Medulla oblongata (tissue), 1 donor: ENCODE measurements at regions not wholly inside any gene's neighbourhood (a gene's known extent, or its start where the extent isn't known, plus 50 kb on each side); places are given as distances from the start of the nearest gene placed in this dataset.

ENCODE experiments used
- DNase-seq: peaks from one replicate; pipeline ENCODE4 v3.0.0-alpha.2; 2015; ENCODE audit errors: extremely low spot score

DNA sequence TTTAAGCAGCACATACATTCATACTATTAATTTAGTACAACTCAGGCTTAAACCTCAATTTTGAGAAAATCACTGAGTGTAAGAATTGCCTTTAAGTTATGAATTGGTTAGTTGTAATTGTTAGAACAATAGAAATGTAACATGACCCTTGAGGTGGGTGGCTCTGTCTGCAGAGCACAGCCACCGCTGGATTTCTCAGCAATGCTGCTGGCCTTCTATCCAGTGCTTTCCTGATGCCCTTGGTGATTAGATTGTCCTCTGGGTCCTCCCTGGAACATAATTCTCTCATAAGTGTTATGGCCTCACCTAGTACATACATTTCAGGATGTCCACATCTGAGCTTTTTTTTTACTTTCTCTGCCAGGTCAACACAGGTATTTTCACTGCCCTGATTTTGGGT lies 213.2 kb downstream of the SLC7A11 start:
- no peak for DNase-seq

DNA sequence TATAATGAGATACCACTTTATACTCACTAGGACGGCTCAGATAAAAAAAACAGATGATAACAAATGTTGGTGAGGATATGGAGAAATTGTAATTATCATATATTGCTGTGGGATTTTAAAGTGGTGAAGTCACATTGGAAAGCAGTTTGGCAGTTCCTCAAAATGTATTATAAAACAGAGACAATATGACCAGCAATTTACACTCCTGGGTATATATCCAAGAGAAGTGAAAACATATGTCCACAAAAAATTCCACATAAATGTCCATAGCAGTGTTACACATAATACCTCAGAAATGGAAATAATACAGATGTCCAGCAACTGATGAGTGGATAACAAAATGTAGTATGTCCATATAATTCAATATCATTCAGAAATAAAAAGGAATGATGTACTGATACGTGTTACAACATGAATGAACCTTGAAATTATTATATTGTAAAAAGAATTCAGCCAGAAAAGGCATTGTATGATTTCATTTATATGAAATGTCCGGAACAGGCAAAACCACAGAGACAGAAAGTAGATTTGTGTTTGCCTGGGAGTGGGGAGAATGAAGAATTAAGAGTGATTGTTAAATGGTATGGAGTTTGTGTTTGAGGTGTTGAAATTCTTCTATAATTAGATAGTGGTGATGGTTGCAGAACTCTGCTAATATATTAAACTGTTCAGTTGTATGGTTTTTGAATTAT lies 220.9 kb downstream of the SLC7A11 start:
- DNase-seq, result no peak

DNA sequence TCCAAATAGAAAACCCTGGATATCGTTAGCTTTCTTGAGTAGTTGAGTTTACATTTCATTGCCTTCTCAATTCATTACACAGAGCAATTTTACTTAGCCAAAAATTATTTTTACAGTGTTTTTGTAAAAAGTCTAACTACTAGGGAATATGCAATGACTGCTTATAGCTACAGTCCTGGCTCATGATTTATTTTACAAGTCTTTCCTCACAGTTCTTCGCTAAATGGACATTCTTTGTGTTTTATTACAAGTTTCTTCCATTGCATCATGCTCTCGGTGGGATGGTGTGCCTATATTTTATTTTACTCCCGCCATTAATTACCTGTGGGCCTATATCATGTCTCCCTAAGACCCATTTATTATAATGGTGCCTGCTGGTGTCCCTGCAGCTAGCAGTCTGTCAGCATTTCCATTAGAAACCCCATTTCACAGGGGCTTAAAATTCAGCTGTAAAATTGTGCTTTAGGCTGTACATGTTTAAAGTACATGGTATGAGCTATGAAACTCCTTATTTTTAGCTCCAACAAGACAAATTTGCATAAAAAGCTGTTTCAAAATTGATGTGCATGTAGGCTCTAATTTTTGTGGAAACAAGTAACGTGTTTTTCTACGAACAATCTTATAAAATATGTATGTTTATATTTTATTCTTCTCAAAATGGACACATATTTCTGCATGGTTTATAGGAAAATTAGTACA lies 227.4 kb downstream of the SLC7A11 start:
- DNase-seq, result no peak

DNA sequence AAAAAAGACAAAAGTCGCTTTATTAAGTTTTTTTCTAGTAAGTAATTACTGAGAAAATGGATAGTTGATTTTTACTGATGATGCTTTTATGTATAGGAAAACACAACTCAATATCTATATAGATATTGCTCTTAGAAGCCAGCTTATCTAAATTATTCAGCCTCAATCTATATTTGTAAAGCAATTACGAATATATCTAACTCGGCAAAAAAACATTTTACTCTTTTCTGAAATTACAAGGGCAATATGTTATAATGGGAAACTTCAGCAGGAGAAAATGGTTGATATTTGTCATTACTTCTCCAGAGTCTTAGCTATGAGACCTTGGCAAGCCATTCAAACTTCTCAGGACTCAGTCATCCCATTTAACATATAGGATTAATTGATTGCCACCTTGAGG lies 228.5 kb downstream of the SLC7A11 start:
- DNase-seq, result no peak

DNA sequence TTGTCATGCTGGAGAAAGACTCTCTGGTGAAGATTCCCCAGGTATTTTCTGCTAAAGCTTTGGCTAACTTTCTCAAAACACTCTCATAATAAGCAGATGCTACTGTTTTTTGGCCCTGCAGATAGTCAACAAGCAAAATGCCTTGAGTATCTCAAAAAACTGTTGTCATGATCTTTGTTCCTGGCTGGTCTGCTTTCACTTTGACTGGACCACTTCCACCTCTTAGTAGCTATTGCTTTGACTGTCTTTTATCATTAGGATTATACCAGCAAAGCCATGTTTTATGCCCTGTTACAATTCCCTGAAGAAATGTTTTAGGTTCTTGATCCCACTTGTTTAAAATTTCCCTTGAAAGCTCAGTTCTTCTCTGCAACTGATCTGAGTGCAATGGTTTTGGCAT lies 231.5 kb downstream of the SLC7A11 start:
- DNase-seq, result peak; percentile 50

DNA sequence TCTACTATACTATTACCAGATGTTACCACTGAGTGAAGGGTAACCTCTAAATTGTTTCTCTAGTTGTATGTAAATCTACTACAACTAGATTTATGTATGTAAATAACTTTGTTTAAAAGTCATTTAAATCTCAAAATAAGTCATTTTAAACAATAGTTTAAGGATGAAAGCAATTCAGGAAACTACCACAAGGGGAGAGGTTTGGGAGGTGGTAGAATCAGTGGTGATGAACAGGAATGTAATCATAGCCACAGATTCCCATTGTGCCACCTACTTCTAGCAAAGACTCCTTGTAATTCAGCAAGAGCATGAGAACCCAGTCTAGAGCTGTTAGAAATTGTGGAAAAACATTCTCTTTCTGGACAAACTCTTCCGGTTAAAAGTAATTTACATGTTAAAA lies 234.6 kb downstream of the SLC7A11 start:
- DNase-seq, result no peak

DNA sequence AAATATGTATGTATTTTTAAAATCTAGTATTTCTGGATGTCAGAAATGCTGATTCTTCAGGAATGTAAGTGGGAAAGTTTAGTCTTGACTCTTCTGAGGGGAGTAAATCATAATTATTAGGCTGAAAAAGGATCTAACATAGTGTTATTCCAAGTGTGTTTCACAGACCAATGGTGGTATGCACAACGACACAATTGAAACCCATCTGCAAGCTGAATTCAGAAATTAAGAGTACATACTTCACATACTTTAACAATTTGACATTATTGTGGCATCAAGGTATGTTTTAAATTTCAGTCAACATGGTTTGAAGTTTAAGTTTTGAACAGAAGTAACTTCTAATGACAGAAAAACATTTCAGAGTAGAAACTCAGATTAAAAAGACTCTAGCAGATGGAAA lies 236.7 kb downstream of the SLC7A11 start:
- DNase-seq, result no peak

DNA sequence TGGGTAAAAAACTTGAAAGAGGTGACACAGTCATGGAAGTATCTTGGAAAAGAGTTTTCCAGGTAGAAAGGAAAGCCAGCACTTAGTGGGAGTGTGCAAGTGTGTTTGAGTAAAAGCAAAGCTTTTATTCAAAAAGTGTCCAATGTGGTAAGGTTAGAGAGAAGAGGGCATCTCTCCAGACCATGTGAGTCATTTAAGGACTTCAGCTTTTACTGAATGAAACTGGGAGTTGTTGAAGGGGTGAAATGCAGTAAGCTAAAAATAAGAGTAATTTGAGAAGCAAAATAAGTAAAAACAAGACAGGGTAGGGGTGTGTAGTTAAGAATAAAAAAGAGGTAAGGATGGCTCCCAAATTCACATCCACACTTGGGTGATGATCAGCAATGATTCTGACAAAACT lies 238.9 kb downstream of the SLC7A11 start:
- DNase-seq, result no peak

DNA sequence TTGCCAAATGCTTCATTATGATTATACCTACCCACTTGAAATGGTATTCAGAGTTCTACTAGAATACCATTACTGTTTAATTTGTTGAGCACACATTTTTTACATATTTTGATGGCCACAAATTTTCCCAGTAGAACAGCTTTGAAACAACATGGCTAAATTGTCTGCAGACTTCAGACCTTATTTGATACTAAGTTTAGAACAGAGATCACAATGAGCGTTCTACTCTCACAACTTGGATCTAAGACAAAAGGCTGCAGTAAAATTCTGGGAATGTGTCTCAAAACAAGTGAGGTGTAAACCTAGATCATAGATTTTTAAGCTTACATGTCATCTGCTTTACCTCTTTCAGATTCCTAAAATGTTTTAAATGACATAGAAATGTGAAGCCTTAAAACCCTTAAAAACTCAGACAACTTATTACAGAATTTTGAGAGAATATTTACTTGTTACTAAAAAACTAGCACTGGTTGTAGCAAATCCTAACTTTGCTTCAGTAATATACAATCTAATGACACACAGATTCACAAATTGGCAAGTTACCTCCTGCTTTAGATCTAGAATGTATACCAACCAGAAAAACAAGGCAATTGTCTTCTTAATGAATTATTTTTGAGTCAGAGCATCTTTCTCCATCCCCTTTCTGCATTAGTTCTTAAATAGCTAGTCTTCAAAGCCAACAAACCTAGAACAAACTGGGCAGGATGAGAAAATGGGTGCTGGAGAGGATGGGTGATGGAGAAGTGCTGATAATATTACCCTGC lies 243.3 kb downstream of the SLC7A11 start:
- no peak for DNase-seq

DNA sequence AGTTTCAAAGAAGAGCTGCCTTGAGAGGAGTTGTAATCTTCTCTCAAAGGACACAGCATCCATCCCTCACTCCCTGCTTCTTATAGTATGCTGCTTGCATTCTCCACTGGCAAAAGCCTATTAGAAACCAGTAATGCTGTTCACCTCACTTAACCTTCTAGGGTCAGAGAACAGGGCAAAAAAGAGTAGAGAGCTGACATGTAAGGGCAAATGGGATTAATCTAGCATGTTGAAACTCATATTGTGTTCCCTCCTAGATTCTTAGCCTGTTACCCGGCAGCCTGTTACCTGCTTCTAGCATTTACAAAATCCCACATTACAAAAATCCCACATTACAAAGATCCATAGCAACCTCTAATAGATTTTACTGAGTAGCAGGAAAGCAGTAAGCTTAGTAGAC lies 244.7 kb downstream of the SLC7A11 start:
- DNase-seq, result no peak

DNA sequence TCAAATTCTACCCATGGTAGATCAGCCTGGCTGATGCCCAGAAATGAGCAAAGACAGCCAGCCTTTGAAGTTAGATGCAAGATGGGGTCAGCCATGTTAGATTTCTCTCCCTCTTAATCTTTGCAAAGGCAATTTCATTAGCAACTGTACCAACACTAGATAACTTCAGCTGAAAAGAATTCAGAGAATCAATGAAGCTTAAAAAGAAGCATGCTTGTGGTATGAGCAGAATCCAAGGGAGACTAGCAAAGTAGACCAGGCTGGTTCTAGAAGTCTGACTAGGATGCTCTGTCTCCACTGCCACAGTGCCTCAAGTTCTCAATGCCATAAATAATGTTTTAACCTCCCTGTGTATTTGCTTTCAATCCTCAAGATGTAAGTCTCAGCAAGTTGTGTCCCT lies 247.3 kb downstream of the SLC7A11 start:
- no peak for DNase-seq

DNA sequence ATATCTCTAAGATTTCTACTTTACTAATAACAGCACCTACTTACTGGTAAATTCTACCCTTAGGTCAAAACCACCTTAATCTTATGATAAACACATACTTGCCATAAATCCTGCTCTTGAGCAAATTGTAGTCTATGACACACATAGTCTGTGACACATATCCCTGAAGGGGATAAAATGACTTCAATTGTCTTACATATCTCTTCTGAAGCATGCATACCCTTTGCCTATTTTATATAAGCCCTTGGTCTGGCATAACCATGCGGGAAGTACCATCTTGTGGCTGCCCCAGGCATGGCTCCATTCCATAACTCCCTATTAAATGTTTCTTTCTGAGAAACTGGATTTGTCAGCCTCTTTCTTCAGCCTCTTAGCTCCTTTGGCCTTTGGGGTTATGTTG lies 248.9 kb downstream of the SLC7A11 start:
- DNase-seq, result no peak

DNA sequence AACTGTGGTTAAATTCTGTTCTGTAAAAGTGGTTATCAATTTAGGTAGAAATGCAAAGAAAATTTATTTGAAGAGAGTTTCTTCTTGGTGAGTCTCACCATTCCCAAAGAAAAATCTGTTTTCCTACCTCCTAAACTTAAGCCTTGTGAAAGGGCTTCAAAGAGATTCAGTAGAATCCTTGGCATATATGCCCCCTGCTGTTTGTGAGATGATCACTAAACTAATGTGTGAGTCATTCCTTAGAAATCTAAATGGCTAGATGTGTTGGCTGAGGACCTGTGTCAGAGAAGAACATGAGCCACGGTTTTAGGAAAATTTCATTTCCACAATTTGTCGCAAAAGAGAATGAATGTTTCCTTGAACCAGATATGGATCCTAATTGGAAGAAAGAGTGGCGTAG lies 260.9 kb downstream of the SLC7A11 start:
- no peak for DNase-seq

DNA sequence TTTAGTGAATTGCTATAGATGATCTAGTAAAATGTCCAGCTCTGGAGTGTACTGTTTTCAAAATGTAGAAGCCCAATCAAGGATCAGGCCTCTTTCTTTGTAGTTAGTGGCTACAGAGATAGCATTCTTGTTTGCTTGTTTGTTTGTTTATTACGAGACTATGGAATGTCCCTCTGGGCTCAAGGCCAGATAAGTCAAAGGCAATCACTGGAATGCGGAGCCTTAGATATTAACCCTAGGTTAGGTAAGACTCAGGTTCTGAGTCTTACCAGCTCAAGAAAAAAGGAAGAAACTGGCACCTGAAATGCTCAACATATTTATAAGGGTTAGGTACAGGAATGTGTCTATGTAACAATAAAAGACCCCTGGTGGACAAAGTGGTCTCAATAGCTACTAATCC lies 261.5 kb downstream of the SLC7A11 start:
- no peak for DNase-seq

DNA sequence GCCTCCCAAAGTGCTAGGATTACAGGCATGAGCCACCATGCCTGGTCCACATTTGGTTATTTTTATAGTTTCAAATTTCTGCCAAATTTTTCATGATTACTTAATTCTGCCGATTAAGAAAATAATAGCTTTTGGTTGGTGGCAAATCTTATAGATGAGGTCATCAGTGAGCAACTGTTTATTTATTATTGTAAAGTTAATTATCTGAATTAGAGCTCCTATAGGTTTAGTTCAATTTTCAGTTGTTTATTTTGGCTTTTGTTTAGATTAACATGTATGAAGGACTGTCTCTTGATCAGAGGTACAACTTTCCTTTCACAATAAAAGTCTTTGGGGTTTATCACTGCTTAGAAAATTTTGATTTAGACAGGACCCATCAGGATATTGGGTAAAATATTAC lies 262.2 kb downstream of the SLC7A11 start:
- DNase-seq, result no peak

DNA sequence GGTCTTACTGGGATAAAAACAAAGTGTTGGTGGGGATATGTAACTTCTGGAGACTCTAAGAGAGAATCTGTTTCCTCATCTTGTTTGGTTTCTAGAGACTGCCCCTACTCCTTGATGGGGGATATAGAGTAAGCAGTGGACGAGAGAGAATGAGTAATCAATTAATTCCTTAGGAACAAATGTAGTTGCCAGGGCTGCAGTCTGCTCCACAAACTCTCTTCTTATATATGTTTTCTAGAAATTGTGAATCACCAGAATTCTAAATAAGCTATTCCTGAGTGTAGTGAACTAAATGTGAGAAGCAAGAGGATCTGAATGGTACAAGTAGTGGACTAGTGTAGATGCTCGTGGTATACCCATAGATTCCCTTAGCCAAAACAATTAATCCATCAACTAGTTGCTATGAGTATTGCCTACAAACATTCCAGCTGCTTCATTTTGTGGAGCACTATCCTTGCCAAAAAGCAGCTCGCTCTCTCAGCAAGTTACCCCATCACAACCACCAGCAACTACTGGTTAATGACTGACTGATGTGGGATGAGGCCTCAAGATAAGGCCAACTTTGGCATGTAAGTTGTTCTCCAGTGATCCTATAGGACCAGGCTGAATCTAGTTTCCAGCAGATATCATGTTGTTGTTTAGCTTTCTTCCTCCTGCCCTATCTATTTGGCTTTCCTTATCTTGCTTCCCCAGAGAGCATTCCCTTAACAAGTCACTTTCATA lies 273.0 kb downstream of the SLC7A11 start:
- no peak for DNase-seq

DNA sequence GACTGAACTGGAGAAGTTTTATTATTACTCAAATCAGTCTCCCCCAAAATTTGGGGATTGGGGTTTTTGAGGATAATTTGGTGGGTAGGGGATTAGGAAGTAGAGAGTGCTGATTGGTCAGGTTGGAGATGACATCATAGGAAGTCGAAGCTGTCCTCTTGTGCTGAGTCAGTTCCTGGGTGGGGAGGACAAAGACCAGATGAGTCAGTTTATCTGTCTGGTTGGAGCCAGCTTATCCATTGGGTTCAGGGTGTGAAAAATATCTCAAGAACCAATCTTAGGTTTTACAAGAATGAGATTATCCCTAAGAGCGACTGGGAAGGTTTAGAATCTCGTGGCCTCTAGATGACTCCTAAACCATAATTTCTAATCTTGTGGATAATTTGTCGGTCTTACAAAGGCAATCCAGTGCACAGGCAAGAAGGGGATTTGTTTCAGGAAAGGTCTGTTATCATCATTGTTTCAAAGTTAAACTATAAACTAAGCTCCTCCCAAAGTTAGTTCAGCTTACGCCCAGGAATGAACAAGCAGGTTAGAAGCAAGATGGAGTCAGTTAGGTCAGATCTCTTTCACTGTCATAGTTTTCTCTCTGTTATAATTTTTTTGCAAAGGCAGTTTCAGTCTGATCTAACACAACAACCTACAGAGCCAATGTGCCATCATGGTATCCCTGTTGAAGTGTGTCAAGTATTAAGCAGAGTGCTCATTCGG lies 274.5 kb downstream of the SLC7A11 start:
- no peak for DNase-seq

DNA sequence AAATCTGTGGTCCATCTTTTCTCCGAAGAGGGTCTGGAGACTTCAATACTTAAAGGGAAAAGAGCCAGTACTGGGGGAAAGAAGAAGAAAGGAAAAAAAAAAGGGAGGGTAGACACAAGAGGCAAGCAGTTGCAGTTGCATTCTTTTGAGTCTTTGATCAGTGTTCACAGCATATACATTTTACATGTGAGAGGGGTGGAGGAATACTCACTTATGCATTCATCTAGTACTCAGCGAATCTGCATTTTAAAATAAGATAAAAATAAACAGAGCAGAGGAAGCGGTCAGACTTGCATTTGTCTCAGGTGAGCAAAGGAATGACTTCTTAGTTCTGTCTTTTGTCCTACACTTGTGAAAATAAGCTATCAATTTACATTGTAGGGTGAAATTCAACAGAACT lies 275.6 kb downstream of the SLC7A11 start:
- no peak for DNase-seq

DNA sequence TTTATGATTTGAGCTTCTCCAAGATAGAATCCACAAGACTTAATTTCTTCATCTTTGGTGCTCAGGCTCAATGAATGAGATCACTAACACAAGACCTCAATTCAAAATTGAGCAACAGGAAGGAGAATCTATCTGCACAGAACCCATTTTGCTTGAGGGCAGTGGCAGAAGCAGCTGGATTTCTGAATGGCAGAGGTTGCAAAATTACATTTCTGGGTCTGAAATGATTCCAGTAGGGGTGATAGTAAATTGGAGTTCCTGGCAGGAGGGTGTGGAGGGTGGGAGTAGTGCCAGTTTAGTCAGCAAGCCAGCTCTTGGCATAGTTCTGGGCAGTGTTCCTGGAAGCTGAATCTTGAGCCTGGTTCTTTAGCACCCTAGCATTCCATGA lies 281.1 kb downstream of the SLC7A11 start:
- DNase-seq, result peak; percentile 11

DNA sequence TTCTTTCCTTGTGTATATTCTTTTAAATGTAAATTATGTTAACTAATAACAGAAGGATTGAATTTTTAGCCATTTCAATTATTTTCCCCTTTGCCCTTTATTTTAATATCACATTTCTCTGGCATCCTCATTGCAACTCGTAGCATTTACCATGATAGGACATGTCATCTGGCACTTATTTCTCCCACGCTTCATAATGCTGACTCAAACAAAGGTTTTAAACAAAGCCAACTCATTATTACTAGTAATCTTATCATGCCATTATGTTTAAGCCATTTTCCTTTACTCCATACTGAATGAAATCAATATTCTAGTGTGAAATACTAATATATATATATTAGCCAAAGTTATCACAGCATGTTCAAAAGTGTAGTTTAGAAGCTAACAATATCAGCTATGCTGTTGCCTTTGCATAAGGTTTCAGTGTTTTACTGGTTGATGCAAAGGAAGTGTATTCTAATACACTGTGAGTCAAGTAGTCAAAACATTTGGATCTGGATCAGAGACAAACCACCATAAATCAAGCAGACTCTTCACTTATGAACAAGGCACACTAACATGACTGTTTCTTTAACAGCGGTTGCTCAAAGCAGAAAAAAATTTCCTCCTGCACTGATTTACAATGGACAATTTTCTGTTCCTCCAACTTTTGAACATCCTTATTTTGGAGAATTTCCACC lies 281.6 kb downstream of the SLC7A11 start:
- DNase-seq, result no peak

DNA sequence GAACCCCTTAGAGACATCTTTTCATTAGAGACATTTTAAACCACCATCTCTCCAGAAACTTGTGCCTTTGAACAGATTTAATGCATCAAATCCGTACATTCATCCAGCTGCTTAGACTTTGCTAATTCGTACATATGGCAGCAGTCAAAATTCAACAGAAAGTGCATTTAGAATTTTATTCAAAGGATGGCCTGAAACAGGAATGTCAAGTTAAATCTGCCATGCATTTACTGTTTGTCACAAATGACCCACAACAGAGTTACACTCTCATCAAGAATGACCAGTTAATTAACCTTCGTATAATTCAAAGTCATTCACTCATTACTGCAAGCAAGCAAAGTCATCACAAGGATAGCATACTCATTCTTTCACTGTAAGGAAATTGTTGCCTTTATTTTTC lies 284.3 kb downstream of the SLC7A11 start:
- DNase-seq, result no peak
